Middle frontal gyrus (tissue), 1 donor: ENCODE measurements at regions not wholly inside any gene's neighbourhood (a gene's known extent, or its start where the extent isn't known, plus 50 kb on each side); places are given as distances from the start of the nearest gene placed in this dataset.
"Not testable (repeated sequence)": the region's sequence is repeated elsewhere in the genome, so short reads cannot be mapped to it uniquely, and the experiment has no call there.

Experiments
- DNase-seq: peaks from one replicate; pipeline ENCODE4 v3.0.0-alpha.2; 2015; ENCODE audit warnings: low spot score; ENCODE audit errors: extremely low spot score

GRCh38 chr5:113652161-113652560 is 138.7 kb downstream of the YTHDC2 start:
- DNase-seq: no peak

- DNase-seq: no peak
These were observed 141.3 kb downstream of the YTHDC2 start for GRCh38 chr5:113654828-113655227.

- no peak for DNase-seq
These were observed 146.7 kb downstream of the YTHDC2 start for GRCh38 chr5:113660206-113660605.

DNA sequence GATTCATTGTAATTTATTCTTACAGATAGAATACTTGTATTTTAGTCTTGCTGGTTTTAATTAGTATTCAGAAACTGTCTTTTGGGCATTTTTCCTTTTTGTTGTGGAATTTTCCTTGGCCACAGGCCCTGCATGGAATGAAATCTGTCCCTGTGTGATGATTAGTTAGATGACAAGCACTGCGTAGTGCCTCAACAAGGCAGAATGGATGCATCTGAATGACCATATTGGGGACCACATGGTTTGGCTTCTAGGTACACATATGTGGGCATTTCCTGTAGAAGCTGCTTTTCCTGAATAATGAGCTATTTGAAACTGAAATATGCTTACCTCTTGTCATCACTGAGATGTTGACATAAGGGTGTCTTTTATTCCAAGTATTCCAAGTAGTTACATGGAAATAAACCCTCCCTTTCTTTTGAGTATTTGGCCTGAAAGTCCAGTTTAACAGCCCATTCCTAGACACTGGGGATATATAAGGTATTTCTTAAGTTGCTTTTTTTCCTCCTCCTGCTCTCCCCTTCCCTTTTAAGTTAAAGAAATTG is 147.3 kb downstream of the YTHDC2 start:
- DNase-seq: no peak

- no peak for DNase-seq
These were observed 150.5 kb downstream of the YTHDC2 start for GRCh38 chr5:113663879-113664541.

- no peak for DNase-seq
These were observed 159.5 kb downstream of the YTHDC2 start for GRCh38 chr5:113673041-113673440.

DNA sequence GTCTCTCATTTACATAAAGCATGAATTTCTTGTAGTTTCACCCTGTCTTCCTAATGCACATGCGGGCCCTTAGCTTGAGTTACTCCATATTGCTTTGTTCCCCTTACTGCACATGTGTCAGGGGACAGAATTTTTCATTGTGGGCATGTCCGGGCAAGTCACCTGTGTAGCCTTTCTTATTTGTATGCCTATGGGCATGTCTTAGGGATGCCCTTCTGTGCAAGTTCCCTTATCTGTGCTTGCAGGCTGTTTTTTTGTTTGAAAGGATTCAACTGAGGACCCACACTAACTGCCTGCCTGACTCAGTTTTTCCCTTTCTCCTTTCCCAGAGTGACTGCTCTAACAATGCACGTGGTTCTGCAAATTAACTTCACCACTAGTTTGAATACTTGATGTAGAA is 161.7 kb downstream of the YTHDC2 start:
- no peak for DNase-seq

GRCh38 chr5:113678202-113678601 is 164.7 kb downstream of the YTHDC2 start:
- no peak for DNase-seq

DNA sequence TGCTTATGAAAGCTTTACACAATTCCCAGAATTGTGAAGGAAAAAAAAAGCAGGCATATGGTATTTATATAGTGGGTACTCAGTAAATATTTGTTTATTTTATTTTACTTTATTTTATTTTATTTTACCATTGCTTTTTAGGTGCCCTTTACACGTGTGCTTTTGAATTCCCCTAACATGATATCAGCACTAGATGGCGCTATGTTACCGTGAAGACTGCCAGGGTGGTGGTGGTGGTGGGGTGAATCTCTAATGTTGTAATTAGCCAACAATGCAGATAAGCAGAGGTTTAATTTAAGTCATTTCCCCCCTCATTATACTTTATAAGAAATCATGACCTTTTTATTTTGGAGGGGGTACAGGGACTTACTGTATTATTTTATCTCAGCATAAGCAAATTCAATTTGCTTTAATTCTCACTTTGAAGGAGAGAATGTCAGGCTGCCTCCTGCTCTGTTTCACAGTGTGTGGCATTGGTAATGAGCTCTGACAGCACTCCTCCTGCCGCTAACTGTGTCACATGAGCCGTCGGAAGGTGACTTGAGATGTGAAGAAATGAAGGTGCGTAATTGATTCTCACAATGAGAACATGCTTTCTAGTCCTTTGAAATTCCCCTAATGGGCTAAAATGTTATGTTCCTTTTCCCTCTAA is 165.6 kb downstream of the YTHDC2 start:
- DNase-seq: no peak

GRCh38 chr5:113680534-113680933 is 167.0 kb downstream of the YTHDC2 start:
- no peak for DNase-seq

DNA sequence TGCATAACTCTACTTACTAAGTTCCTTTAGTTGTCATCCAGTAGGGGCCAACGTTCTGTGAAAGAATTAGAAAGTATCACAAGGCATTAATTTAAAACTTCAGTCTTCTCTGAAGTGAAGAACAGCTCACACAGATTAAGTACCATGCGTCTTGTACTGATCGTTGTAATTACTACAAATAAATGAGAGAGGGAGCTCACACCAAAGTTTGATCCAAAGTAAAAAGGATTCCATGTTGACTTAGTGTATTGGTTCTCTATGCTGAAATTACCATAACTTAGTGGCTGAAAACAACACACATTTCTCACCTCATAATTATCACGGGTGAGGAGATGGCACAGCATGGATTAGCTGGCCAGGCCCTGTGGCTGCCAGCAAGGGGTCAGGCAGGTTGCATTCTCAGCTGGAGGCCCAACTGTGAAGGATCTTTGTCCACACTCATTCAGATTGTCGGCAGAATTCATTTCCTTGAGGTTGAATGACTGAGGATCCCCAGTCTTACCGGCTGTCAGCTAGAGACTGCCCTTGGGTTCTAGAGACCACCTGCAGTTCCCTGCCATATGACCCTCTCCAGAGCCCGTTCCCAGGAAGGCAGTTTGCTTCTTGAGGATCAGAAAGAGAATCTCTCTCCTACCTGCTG is 169.1 kb downstream of the YTHDC2 start:
- no peak for DNase-seq

DNA sequence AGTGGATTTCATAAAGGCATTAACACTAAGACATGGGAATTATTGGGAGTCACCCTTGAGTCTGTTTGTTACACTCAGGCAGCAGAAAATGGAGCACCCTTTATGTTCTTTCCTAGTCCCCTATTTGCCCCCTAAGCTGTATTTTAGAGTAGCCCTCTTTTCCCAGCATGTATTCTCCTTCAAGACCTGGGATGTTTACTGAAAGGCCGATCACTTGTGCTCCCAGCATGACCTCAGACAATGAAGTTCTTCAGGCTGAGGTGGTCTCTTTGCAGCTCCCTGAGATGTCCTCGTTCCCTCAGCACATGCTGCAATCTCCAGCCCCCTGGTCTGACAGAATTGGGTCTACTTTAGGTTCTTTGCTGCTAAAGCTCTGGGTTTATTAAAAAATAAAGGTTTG is 169.7 kb downstream of the YTHDC2 start:
- no peak for DNase-seq

GRCh38 chr5:113686599-113686998 is 173.1 kb downstream of the YTHDC2 start:
- DNase-seq: no peak

- no peak for DNase-seq
These were observed 176.2 kb downstream of the YTHDC2 start for GRCh38 chr5:113689647-113690046.

DNA sequence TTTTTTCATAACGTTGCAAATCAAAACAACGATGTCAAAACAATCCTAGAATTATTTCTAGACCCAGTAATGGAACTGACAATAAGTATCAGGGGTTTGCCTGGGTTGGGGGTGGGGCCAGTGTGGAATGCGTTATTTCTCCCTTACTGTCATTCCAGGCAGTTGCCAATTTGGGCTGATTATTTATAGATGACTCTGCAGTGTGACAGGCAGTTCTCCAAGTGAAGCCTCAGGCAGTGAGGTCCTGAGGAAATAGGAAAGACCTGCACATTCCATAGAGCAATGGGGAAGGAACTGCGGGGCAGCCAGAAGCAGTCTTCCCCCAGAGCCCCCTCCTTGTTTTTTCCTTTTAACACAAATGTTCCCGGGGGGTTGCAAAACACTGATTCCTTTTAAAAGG is 179.0 kb downstream of the YTHDC2 start:
- DNase-seq: no peak

DNA sequence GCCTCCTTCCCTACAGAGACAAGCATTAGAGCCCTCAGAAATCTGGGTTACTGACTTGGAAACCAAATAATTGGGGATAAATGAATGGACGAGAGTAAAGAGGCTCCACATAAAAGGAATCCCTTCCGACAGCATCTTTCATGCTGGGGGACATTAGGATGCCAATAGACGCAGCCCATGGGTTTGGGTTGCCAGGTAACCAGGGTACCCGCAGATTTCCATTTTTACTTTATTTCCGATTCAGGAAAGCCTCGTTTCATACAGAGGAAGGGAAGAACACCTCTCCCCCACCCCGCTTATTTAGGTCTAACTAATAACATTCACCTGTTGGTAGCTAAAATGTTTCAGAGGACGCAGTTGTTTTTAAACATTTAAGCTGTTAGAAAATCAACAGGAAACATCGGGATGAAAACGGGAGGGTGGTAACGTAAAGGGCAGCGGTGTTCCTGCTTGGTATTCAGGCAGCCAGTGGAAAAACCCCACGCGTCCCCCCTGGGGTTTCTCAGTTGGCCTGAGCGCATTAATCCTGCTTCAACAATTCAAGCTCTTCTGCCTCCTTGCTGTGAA is 179.5 kb downstream of the YTHDC2 start:
- DNase-seq: no peak

GRCh38 chr5:113693701-113694100 is 180.2 kb downstream of the YTHDC2 start:
- DNase-seq: no peak

DNA sequence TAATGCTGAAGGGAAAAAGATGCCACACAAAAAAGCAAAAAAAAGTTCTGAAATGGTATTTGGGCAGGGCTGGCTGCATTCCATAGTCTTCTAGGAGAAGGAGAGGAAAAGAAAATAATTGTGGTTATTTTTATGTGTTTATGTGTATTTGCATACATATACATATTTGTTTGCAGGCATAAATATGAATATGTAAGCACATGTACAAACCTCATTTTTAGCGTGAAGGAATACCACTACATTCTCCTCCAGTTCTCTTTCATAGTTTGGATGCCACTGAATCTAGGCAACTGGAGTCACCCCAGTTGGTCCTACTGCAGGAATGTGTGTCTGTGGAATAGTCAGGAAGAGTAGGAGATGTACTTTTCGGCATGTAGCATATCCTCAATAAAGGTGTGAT is 181.1 kb downstream of the YTHDC2 start:
- DNase-seq: no peak

GRCh38 chr5:113703266-113703665 is 189.8 kb downstream of the YTHDC2 start:
- DNase-seq: no peak

DNA sequence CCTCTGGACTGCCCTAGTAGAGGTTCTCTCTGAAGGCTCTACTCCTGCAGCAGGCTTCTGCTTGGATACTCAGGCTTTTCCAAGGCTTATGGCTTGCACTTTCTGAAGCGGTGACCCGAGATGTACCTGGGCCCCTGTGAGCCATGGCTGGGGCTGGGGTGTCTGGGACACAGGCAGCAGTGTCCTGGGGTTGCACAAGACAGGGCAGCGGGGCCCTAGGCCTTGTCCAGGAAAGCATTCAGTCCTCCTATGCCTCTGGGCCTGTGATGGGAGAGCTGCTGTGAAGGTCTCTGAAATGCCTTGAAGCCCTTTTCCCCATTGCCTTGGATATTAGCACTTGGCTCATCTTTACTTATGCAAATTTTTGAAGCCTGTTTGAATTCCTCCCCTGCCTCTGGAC is 192.2 kb downstream of the YTHDC2 start:
- DNase-seq: no peak

DNA sequence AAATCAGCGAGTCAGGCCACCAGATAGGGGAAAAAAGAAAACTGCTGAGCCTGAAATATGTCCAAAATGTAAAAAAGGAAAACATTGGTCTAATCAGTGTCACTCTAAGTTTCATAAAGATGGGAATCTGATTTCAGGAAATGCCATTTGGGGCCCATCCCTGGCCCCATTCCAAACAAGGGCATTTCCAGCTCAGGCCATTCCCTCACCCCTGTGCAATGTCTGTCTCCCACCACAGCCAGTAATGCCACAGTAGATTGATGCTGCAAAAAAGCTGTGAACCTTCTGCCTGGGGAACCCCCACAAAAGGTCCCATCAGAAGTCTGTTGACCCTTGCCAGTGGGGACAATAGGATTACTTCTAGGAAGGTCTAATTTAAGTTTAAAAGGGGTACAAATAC is 199.6 kb downstream of the YTHDC2 start:
- DNase-seq: no peak

DNA sequence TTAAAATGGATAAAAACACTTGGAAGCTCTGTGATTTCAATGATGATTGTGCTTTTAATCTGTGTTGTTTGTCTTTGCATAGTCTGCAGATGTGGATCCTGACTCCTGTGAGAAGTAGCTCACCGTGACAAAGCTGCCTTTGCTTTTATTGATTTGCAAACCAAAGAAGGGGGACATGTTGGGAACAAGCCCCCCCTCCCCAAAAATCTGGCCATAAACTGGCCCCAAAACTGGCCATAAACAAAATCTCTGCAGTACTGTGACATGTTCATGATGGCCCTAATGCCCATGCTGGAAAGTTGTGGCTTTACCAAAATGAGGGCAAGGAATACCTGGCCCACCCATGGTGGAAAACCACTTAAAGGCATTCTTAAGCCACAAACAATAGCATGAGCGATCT is 202.4 kb downstream of the YTHDC2 start:
- not testable (repeated sequence) for DNase-seq
